OCI-LY7 (cell line): ENCODE measurements at regions not wholly inside any gene's neighbourhood (a gene's known extent, or its start where the extent isn't known, plus 50 kb on each side); places are given as distances from the start of the nearest gene placed in this dataset.

Source experiments
- EZH2phosphoT487 ChIP-seq: fragments of 200-600 bp; sonication (generic); IDR thresholded peaks from 2 replicates; pipeline ENCODE4 v1.6.1; 2018; ENCODE audit warnings: low read depth, borderline replicate concordance, mild to moderate bottlenecking, mixed run types, antibody characterized with exemption, low read length, moderate library complexity, mixed read lengths
- TF ChIP-seq, protein P1 (sequence below): fragments of 200-600 bp; sonication (generic); conservative IDR thresholded peaks from 2 replicates; pipeline ENCODE4 v1.5.1; 2014; ENCODE audit warnings: mild to moderate bottlenecking, antibody characterized with exemption, low read length, moderate library complexity, mixed read lengths

DNA sequence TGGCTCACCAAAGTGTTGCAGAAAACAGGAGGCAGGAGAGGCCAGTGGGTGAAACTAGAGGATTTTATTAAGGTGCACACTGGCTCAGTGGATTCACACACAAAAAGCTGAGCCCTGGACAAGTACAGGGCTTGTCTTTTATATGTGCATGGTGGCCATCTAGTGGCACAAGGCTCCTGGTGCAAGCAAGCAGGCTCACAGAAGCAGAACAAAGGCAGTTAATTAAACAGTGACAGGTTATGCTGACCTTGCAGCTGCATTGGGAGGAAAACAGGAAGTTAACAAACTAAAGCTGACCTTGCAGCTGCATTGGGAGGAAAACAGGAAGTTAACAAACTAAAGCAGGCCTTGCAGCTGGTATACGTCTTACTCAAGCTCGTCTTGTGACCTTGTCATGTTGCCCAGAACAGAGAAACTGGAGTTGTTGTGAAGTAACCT, 65.3 kb upstream of the ZNF681 start:
- TF ChIP-seq, protein P1, sequence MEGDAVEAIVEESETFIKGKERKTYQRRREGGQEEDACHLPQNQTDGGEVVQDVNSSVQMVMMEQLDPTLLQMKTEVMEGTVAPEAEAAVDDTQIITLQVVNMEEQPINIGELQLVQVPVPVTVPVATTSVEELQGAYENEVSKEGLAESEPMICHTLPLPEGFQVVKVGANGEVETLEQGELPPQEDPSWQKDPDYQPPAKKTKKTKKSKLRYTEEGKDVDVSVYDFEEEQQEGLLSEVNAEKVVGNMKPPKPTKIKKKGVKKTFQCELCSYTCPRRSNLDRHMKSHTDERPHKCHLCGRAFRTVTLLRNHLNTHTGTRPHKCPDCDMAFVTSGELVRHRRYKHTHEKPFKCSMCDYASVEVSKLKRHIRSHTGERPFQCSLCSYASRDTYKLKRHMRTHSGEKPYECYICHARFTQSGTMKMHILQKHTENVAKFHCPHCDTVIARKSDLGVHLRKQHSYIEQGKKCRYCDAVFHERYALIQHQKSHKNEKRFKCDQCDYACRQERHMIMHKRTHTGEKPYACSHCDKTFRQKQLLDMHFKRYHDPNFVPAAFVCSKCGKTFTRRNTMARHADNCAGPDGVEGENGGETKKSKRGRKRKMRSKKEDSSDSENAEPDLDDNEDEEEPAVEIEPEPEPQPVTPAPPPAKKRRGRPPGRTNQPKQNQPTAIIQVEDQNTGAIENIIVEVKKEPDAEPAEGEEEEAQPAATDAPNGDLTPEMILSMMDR: peak; percentile 84
- no peak for TF ChIP-seq EZH2phosphoT487
